Endothelial cell of umbilical vein (primary cell): ENCODE measurements at regions not wholly inside any gene's neighbourhood (a gene's known extent, or its start where the extent isn't known, plus 50 kb on each side); places are given as distances from the start of the nearest gene placed in this dataset.
"Not testable (repeated sequence)": the region's sequence is repeated elsewhere in the genome, so short reads cannot be mapped to it uniquely, and the experiment has no call there.

ENCODE experiments used
- BruUV-seq: library from RNA; stranded (reverse); fragments of 400-500 nt; replicated peaks from 2 replicates; lab custom pipeline; 2021; lab: Mats Ljungman, UMichigan
- CTCF ChIA-PET: fragments of 300-600, 350-600 bp; sonication (Branson Sonifier 250); formaldehyde crosslinking; loops from one replicate; lab custom pipeline; 2021; ENCODE audit warnings: antibody characterized with exemption, inconsistent platforms; lab: Charles Lee
- POLR2A ChIA-PET: fragments of 300-600, 350-600 bp; sonication (Branson Sonifier 250); formaldehyde crosslinking; loops from one replicate; lab custom pipeline; 2021; ENCODE audit warnings: antibody characterized with exemption, inconsistent platforms; lab: Charles Lee
- DNase-seq: peaks from one replicate; pipeline ENCODE4 v3.0.0-alpha.2; 2011; ENCODE audit warnings: low read depth, low spot score
- FAIRE-seq: peaks from 2 replicates; lab custom pipeline; 2011; peaks lifted over from hg19 to GRCh38; lab: Jason Lieb, UNC
- H2AFZ ChIP-seq: 2 replicates; pipeline ENCODE4 v1.6.0; 2012; ENCODE audit warnings: low read depth, low read length, control low read depth, inconsistent platforms
- H3K27ac ChIP-seq: 2 replicates; pipeline ENCODE4 v1.5.1; 2011; ENCODE audit warnings: low read depth, mild to moderate bottlenecking, control low read depth, low read length, moderate library complexity; ENCODE audit not compliant: insufficient read depth
- H3K27me3 ChIP-seq, 2 experiments: 2 replicates each; pipeline versions ENCODE4 v1.6.0 to v1.6.1; 2011; ENCODE audit warnings: low read length in 2 of 2, mixed read lengths in 1 of 2; ENCODE audit not compliant: control insufficient read depth in 2 of 2, insufficient read depth in 2 of 2
- H3K36me3 ChIP-seq, 2 experiments: 2 replicates in 1 of 2; 3 replicates in 1 of 2; pipeline ENCODE4 v1.5.1; 2011; ENCODE audit warnings: low read length in 2 of 2, mild to moderate bottlenecking in 1 of 2, moderate library complexity in 1 of 2; ENCODE audit not compliant: control insufficient read depth in 2 of 2, insufficient read depth in 2 of 2; ENCODE audit errors: extremely low read depth in 1 of 2
- H3K4me1 ChIP-seq: 3 replicates; pipeline ENCODE4 v1.5.1; 2011; ENCODE audit warnings: mild to moderate bottlenecking, low read length; ENCODE audit not compliant: control insufficient read depth, insufficient read depth; ENCODE audit errors: extremely low read depth
- H3K4me2 ChIP-seq: 2 replicates; pipeline ENCODE4 v1.6.1; 2011; ENCODE audit warnings: low read length, control low read depth, mixed read lengths; ENCODE audit not compliant: insufficient read depth
- H3K4me3 ChIP-seq, 3 experiments: fragments of 200-600 bp in 1 of 3; sonication (generic), shearing (Covaris generic) in 1 of 3; replicated peaks in 1 of 3; 2 replicates each; pipeline ENCODE4 v1.5.1; 2011 to 2016; ENCODE audit warnings: control low read depth in 3 of 3, low read length in 3 of 3, mild to moderate bottlenecking in 2 of 3, inconsistent platforms in 1 of 3, low read depth in 1 of 3, moderate library complexity in 1 of 3; ENCODE audit not compliant: insufficient read depth in 1 of 3
- H3K79me2 ChIP-seq: 2 replicates; pipeline ENCODE4 v1.6.0; 2012; ENCODE audit warnings: low read length, inconsistent platforms; ENCODE audit not compliant: control insufficient read depth, insufficient read depth
- H3K9ac ChIP-seq: replicated peaks from 2 replicates; pipeline ENCODE3; 2011; ENCODE audit warnings: low read length, control low read depth; ENCODE audit not compliant: insufficient read depth; ENCODE audit errors: extremely low read depth
- H3K9me1 ChIP-seq: replicated peaks from 3 replicates; pipeline ENCODE4 v1.6.0; 2011; ENCODE audit warnings: mild to moderate bottlenecking, low read length; ENCODE audit not compliant: control insufficient read depth, insufficient read depth; ENCODE audit errors: extremely low read depth
- H3K9me3 ChIP-seq: replicated peaks from 2 replicates; pipeline ENCODE4 v1.5.1; 2012; ENCODE audit warnings: low read length, inconsistent platforms; ENCODE audit not compliant: control insufficient read depth, insufficient read depth
- H4K20me1 ChIP-seq: replicated peaks from 2 replicates; pipeline ENCODE3; 2011; ENCODE audit warnings: mild to moderate bottlenecking, low read length; ENCODE audit not compliant: control insufficient read depth, insufficient read depth; ENCODE audit errors: extremely low read depth
- EZH2 ChIP-seq: IDR thresholded peaks from 2 replicates; pipeline ENCODE4 v1.6.1; 2012; ENCODE audit warnings: borderline replicate concordance, low read depth, mild to moderate bottlenecking, moderate library complexity, low read length, inconsistent platforms; ENCODE audit not compliant: severe bottlenecking
- FOS ChIP-seq: IDR thresholded peaks from 2 replicates; pipeline ENCODE4 v1.6.1; 2011; ENCODE audit warnings: mild to moderate bottlenecking, low read length, moderate library complexity, borderline replicate concordance; ENCODE audit not compliant: insufficient read depth
- GATA2 ChIP-seq: IDR thresholded peaks from 2 replicates; pipeline ENCODE4 v1.7.0; 2011; ENCODE audit warnings: low read depth, mild to moderate bottlenecking, moderate library complexity, mixed read lengths, low read length; ENCODE audit not compliant: insufficient read length, insufficient read depth
- JUN ChIP-seq: IDR thresholded peaks from 2 replicates; pipeline ENCODE4 v1.6.1; 2011; ENCODE audit warnings: borderline replicate concordance, low read depth; ENCODE audit not compliant: insufficient read length, insufficient read depth
- MYC ChIP-seq: IDR thresholded peaks from one replicate; pipeline ENCODE4 v1.6.1; 2011; ENCODE audit warnings: mild to moderate bottlenecking, low read depth, low read length
- POLR2A ChIP-seq: IDR thresholded peaks from 2 replicates; pipeline ENCODE4 v1.6.1; 2012; ENCODE audit warnings: low read depth, mild to moderate bottlenecking, control low read depth, low read length
- POLR2AphosphoS5 ChIP-seq: IDR thresholded peaks from 2 replicates; pipeline ENCODE4 v1.6.1; 2012; ENCODE audit warnings: low read depth, mild to moderate bottlenecking, control low read depth, low read length, moderate library complexity; ENCODE audit not compliant: insufficient read depth
- dilution Hi-C: fragments of 300-500 bp; cut with MboI; formaldehyde crosslinking; loops from one replicate; pipeline ENCODE4 v1.15.0; 2019; ENCODE audit warnings: low sequenced_read_pairs; ENCODE audit not compliant: extremely low pct_ligation_motif_present
- intact Hi-C: fragments of 100-400 bp; cut with micrococcal nuclease; formaldehyde crosslinking; loops from one replicate; pipeline ENCODE4 v1.10.0; 2022
- TF ChIP-seq, protein P1 (sequence below), 2 donors: IDR thresholded peaks; 1 replicate in 1 of 2; 2 replicates in 1 of 2; pipeline ENCODE4 v1.5.1; 2011; ENCODE audit warnings: low read length in 2 of 2, mild to moderate bottlenecking in 2 of 2, moderate library complexity in 2 of 2, control low read depth in 1 of 2, inconsistent platforms in 1 of 2, low read depth in 1 of 2; ENCODE audit not compliant: insufficient read depth in 1 of 2; ENCODE audit errors: extremely low read depth in 1 of 2
- TF ChIP-seq, protein P2 (sequence below): IDR thresholded peaks from 2 replicates; pipeline ENCODE4 v1.6.1; 2011; ENCODE audit not compliant: insufficient read depth, insufficient read length

DNA sequence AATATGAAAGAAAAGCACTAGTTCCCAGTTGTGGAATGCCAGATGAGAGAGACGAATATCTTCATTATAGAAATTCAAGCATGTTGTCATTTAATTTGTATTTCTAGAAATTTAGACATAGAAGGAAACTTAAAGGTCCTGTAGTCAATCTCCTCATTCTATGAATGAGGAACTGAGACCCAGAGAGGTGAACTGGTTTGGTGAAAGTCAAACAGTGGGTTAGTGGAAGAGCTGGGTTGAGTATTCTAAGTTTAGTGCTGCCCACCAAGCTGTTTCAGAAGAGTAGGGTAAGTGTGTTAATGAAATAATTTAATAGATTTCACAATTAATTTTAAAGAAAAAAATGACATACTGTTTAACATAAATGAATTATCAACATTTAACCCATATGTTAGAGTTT is 655.2 kb downstream of the FAM133A start:
- ChIA-PET POLR2A (no interaction called here), CTCF (no interaction called here)
- Histone ChIP-seq H3K9ac (no peak overlapping the region), H3K4me1 (no peaks in the 10 kb centered on the region), H4K20me1 (no peaks in the 10 kb centered on the region), H2AFZ (no peak overlapping the region), H3K9me3 (no peaks in the 10 kb centered on the region), H3K4me3 (no peak overlapping the region), H3K4me2 (no peak overlapping the region), H3K27me3 (no peaks in the 10 kb centered on the region), H3K79me2 (no peaks in the 10 kb centered on the region), H3K36me3 (no peaks in the 10 kb centered on the region), H3K27ac (no peak overlapping the region), H3K9me1 (no peaks in the 10 kb centered on the region)
- intact Hi-C loops: no loop called here
- FAIRE-seq (no peak), DNase-seq (no peak)
- no TSS peak for BruUV-seq
- dilution Hi-C loops: no loop called here
- TF ChIP-seq POLR2A (no peak), POLR2AphosphoS5 (no peak), GATA2 (no peak), MYC (no peak), JUN (no peak), EZH2 (no peak), FOS (no peak)
- TF ChIP-seq, protein P1, sequence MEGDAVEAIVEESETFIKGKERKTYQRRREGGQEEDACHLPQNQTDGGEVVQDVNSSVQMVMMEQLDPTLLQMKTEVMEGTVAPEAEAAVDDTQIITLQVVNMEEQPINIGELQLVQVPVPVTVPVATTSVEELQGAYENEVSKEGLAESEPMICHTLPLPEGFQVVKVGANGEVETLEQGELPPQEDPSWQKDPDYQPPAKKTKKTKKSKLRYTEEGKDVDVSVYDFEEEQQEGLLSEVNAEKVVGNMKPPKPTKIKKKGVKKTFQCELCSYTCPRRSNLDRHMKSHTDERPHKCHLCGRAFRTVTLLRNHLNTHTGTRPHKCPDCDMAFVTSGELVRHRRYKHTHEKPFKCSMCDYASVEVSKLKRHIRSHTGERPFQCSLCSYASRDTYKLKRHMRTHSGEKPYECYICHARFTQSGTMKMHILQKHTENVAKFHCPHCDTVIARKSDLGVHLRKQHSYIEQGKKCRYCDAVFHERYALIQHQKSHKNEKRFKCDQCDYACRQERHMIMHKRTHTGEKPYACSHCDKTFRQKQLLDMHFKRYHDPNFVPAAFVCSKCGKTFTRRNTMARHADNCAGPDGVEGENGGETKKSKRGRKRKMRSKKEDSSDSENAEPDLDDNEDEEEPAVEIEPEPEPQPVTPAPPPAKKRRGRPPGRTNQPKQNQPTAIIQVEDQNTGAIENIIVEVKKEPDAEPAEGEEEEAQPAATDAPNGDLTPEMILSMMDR (IDR thresholded peaks at IDR 0.05; ENCODE audit: extremely low read depth in 1 of 2, insufficient read depth in 1 of 2, low read depth in 1 of 2, low read length in 2 of 2): no peak
- TF ChIP-seq, protein P2, sequence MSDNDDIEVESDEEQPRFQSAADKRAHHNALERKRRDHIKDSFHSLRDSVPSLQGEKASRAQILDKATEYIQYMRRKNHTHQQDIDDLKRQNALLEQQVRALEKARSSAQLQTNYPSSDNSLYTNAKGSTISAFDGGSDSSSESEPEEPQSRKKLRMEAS: no peak

DNA sequence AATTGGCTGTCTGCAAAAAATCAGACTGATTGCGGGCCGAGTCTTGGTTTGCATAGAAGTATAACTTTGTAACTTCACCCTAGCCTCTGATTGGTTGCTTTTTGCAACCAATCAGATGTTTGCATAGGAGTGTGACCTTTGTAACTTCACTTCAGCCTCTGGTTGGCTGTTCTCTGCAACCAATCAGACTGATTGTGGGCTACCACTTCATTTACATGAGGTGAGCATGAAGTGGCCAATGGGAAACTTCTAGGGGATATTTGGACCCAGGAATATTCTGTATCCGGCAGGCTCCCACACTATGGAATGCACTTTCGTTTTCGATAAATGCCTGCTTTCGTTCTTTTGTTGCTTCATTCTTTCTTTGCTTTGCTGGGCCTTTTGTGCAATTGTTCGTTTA is 667.7 kb downstream of the FAM133A start:
- H3K9me3 ChIP-seq, H4K20me1 ChIP-seq, FAIRE-seq, H3K4me2 ChIP-seq, H3K4me3 ChIP-seq, H3K9me1 ChIP-seq, H3K27ac ChIP-seq, BruUV-seq, DNase-seq, H3K36me3 ChIP-seq, H3K9ac ChIP-seq, H3K79me2 ChIP-seq, CTCF ChIA-PET, H3K27me3 ChIP-seq, H3K4me1 ChIP-seq, dilution Hi-C loops, H2AFZ ChIP-seq, intact Hi-C loops, POLR2A ChIA-PET: not testable (repeated sequence)
